Astrocyte (in vitro differentiated cells and primary cell): ENCODE measurements at regions not wholly inside any gene's neighbourhood (a gene's known extent, or its start where the extent isn't known, plus 50 kb on each side); places are given as distances from the start of the nearest gene placed in this dataset.

Source experiments
- DNase-seq: peaks from one replicate; pipeline ENCODE4 v3.0.0-alpha.2; 2010; ENCODE audit warnings: low read depth
- FAIRE-seq: peaks from 2 replicates; lab custom pipeline; 2011; peaks lifted over from hg19 to GRCh38; lab: Jason Lieb, UNC
- H2AFZ ChIP-seq: 2 replicates; pipeline ENCODE4 v1.6.0; 2012; ENCODE audit warnings: low read depth, low read length, inconsistent platforms
- H3K27ac ChIP-seq: 2 replicates; pipeline ENCODE4 v1.5.1; 2011; ENCODE audit warnings: low read depth, low read length, inconsistent platforms
- H3K27me3 ChIP-seq: 2 replicates; pipeline ENCODE4 v1.6.0; 2011; ENCODE audit warnings: low read length, inconsistent platforms; ENCODE audit not compliant: insufficient read depth
- H3K36me3 ChIP-seq: 2 replicates; pipeline ENCODE4 v1.5.1; 2011; ENCODE audit warnings: low read length, inconsistent platforms; ENCODE audit not compliant: insufficient read depth
- H3K4me1 ChIP-seq: 2 replicates; pipeline ENCODE4 v1.5.1; 2011; ENCODE audit warnings: low read length, inconsistent platforms; ENCODE audit not compliant: insufficient read depth
- H3K4me2 ChIP-seq: 2 replicates; pipeline ENCODE4 v1.6.0; 2012; ENCODE audit warnings: low read length, inconsistent platforms
- H3K4me3 ChIP-seq: 2 replicates; pipeline ENCODE4 v1.5.1; 2011; ENCODE audit warnings: low read depth, mild to moderate bottlenecking, low read length, inconsistent platforms; ENCODE audit not compliant: insufficient read depth
- H3K79me2 ChIP-seq: 2 replicates; pipeline ENCODE4 v1.6.0; 2012; ENCODE audit warnings: mild to moderate bottlenecking, low read length, inconsistent platforms; ENCODE audit not compliant: insufficient read depth
- H3K9ac ChIP-seq: 2 replicates; pipeline ENCODE4 v1.6.0; 2012; ENCODE audit warnings: mild to moderate bottlenecking, low read length, inconsistent platforms
- H3K9me3 ChIP-seq: 2 replicates; pipeline ENCODE4 v1.5.1; 2012; ENCODE audit warnings: low read depth, mild to moderate bottlenecking, low read length, inconsistent platforms; ENCODE audit not compliant: insufficient read depth
- H4K20me1 ChIP-seq: 2 replicates; pipeline ENCODE4 v1.6.0; 2012; ENCODE audit warnings: low read length, inconsistent platforms; ENCODE audit not compliant: insufficient read depth
- H3K27ac Mint-ChIP-seq: one replicate; pipeline ENCODE4 v1.8.0; 2021; ENCODE audit warnings: mild to moderate bottlenecking, mixed read lengths; ENCODE audit not compliant: unreplicated experiment
- H3K27me3 Mint-ChIP-seq: one replicate; pipeline ENCODE4 v1.8.0; 2021; ENCODE audit warnings: low read depth, mixed read lengths; ENCODE audit not compliant: unreplicated experiment
- H3K36me3 Mint-ChIP-seq: one replicate; pipeline ENCODE4 v1.8.0; 2021; ENCODE audit warnings: low read depth, mixed read lengths; ENCODE audit not compliant: unreplicated experiment
- H3K4me1 Mint-ChIP-seq: one replicate; pipeline ENCODE4 v1.8.0; 2021; ENCODE audit warnings: low read depth, mixed read lengths; ENCODE audit not compliant: unreplicated experiment
- H3K4me3 Mint-ChIP-seq: one replicate; pipeline ENCODE4 v1.8.0; 2021; ENCODE audit warnings: mild to moderate bottlenecking, moderate library complexity, mixed read lengths; ENCODE audit not compliant: unreplicated experiment
- H3K9me3 Mint-ChIP-seq: one replicate; pipeline ENCODE4 v1.8.0; 2021; ENCODE audit warnings: mild to moderate bottlenecking, mixed read lengths; ENCODE audit not compliant: unreplicated experiment
- CTCF ChIP-seq: IDR thresholded peaks from 2 replicates; pipeline ENCODE4 v1.5.1; 2011; ENCODE audit warnings: low read depth, mild to moderate bottlenecking, inconsistent platforms, low read length, moderate library complexity; ENCODE audit not compliant: insufficient read depth
- EZH2 ChIP-seq: IDR thresholded peaks from 2 replicates; pipeline ENCODE4 v1.6.1; 2012; ENCODE audit warnings: mild to moderate bottlenecking, low read length, inconsistent platforms; ENCODE audit not compliant: insufficient read depth

GRCh38 chr13:108551674-108552073 is 77.7 kb upstream of the MYO16 start:
- H2AFZ ChIP-seq: no peak overlapping the region
- FAIRE-seq (no peak), DNase-seq (no peak)
- H3K4me1 ChIP-seq: no peaks in the 10 kb centered on the region
- no peak overlapping the region for H3K4me3 ChIP-seq
- no peak overlapping the region for H3K4me2 ChIP-seq
- H4K20me1 ChIP-seq: no peaks in the 10 kb centered on the region
- no peaks in the 10 kb centered on the region for H3K36me3 ChIP-seq
- H3K27me3 Mint-ChIP-seq: no peaks in the 10 kb centered on the region
- H3K4me1 Mint-ChIP-seq: no peaks in the 10 kb centered on the region
- H3K79me2 ChIP-seq: no peaks in the 10 kb centered on the region
- no peaks in the 10 kb centered on the region for H3K9me3 ChIP-seq
- H3K27ac ChIP-seq: no peak overlapping the region
- no peaks in the 10 kb centered on the region for H3K36me3 Mint-ChIP-seq
- no peaks in the 10 kb centered on the region for H3K27me3 ChIP-seq
- H3K27ac Mint-ChIP-seq: no peak overlapping the region
- H3K9me3 Mint-ChIP-seq: no peaks in the 10 kb centered on the region
- no peak overlapping the region for H3K9ac ChIP-seq
- TF ChIP-seq CTCF: no peak
- no peak for TF ChIP-seq EZH2
- H3K4me3 Mint-ChIP-seq: no peak overlapping the region

GRCh38 chr13:108558489-108558888 is 70.9 kb upstream of the MYO16 start:
- H3K9ac ChIP-seq: no peak overlapping the region
- no peaks in the 10 kb centered on the region for H3K9me3 ChIP-seq
- no peak overlapping the region for H3K4me3 ChIP-seq
- no peaks in the 10 kb centered on the region for H4K20me1 ChIP-seq
- DNase-seq: no peak
- FAIRE-seq: no peak
- H3K27me3 ChIP-seq: no peaks in the 10 kb centered on the region
- H3K36me3 ChIP-seq: no peaks in the 10 kb centered on the region
- no peaks in the 10 kb centered on the region for H3K9me3 Mint-ChIP-seq
- TF ChIP-seq EZH2 (no peak), CTCF (no peak)
- H2AFZ ChIP-seq: no peak overlapping the region
- H3K27ac Mint-ChIP-seq: no peak overlapping the region
- no peak overlapping the region for H3K4me3 Mint-ChIP-seq
- no peaks in the 10 kb centered on the region for H3K36me3 Mint-ChIP-seq
- no peaks in the 10 kb centered on the region for H3K79me2 ChIP-seq
- no peaks in the 10 kb centered on the region for H3K4me1 Mint-ChIP-seq
- no peaks in the 10 kb centered on the region for H3K27me3 Mint-ChIP-seq
- H3K4me2 ChIP-seq: no peak overlapping the region
- no peak overlapping the region for H3K27ac ChIP-seq
- no peaks in the 10 kb centered on the region for H3K4me1 ChIP-seq

- H3K27ac Mint-ChIP-seq: no peak overlapping the region
- Histone ChIP-seq H2AFZ (no peak overlapping the region), H3K79me2 (no peaks in the 10 kb centered on the region), H3K27me3 (no peaks in the 10 kb centered on the region), H3K36me3 (no peaks in the 10 kb centered on the region), H3K27ac (no peak overlapping the region), H4K20me1 (no peaks in the 10 kb centered on the region), H3K4me2 (no peak overlapping the region), H3K4me1 (no peaks in the 10 kb centered on the region), H3K4me3 (no peak overlapping the region), H3K9me3 (no peaks in the 10 kb centered on the region), H3K9ac (no peak overlapping the region)
- no peaks in the 10 kb centered on the region for H3K27me3 Mint-ChIP-seq
- H3K36me3 Mint-ChIP-seq: no peaks in the 10 kb centered on the region
- DNase-seq: no peak
- no peaks in the 10 kb centered on the region for H3K9me3 Mint-ChIP-seq
- FAIRE-seq: no peak
- no peak overlapping the region for H3K4me3 Mint-ChIP-seq
- no peak for TF ChIP-seq CTCF
- TF ChIP-seq EZH2: no peak
- H3K4me1 Mint-ChIP-seq: no peaks in the 10 kb centered on the region
Observed at GRCh38 chr13:108560093-108560492, 69.3 kb upstream of the MYO16 start.
